Panc1 (cell line): ENCODE measurements at regions not wholly inside any gene's neighbourhood (a gene's known extent, or its start where the extent isn't known, plus 50 kb on each side); places are given as distances from the start of the nearest gene placed in this dataset.

Source experiments
- ATAC-seq: fragments of 200-7000 bp; cut with Tn5 transposase; 2 replicates; pipeline ENCODE4 v1.9.1; 2020; ENCODE audit warnings: mild to moderate bottlenecking, moderate library complexity
- BruUV-seq: library from RNA; stranded (reverse); fragments of 400-500 nt; replicated peaks from 2 replicates; lab custom pipeline; 2021; lab: Mats Ljungman, UMichigan
- CTCF ChIA-PET: fragments of 300-600 bp; sonication (Branson Sonifier 250); formaldehyde crosslinking; loops from one replicate; lab custom pipeline; 2022; ENCODE audit warnings: antibody characterized with exemption; lab: Charles Lee
- POLR2A ChIA-PET: fragments of 300-600 bp; sonication (Branson Sonifier 250); formaldehyde crosslinking; loops from one replicate; lab custom pipeline; 2022; ENCODE audit warnings: antibody characterized with exemption; lab: Charles Lee
- DNase-seq: peaks from one replicate; pipeline ENCODE4 v3.0.0-alpha.2; 2010; ENCODE audit warnings: low read depth, low spot score
- H3K27ac ChIP-seq: 2 replicates; pipeline ENCODE4 v1.5.1; 2011; ENCODE audit warnings: mild to moderate bottlenecking, low read length, inconsistent platforms
- H3K27me3 ChIP-seq: fragments of 200-500 bp; sonication (Bioruptor generic); 2 replicates; pipeline ENCODE4 v1.6.0; 2014; ENCODE audit warnings: low read length, inconsistent platforms; ENCODE audit not compliant: control insufficient read depth, insufficient read depth
- H3K36me3 ChIP-seq: fragments of 200-500 bp; sonication (Bioruptor generic); 2 replicates; pipeline ENCODE4 v1.5.1; 2014; ENCODE audit warnings: inconsistent platforms, mild to moderate bottlenecking, low read length, moderate library complexity; ENCODE audit not compliant: control insufficient read depth, insufficient read depth
- H3K4me1 ChIP-seq: 2 replicates; pipeline ENCODE4 v1.5.1; 2011; ENCODE audit warnings: inconsistent platforms, mild to moderate bottlenecking, low read length, moderate library complexity; ENCODE audit not compliant: control insufficient read depth, insufficient read depth
- H3K4me3 ChIP-seq, 2 experiments: 2 replicates each; pipeline ENCODE4 v1.5.1; 2011 to 2012; ENCODE audit warnings: low read depth in 2 of 2, low read length in 2 of 2, mild to moderate bottlenecking in 2 of 2, inconsistent platforms in 1 of 2, moderate library complexity in 1 of 2
- H3K9me3 ChIP-seq: fragments of 200-500 bp; sonication (Bioruptor generic); 2 replicates; pipeline ENCODE4 v1.5.1; 2014; ENCODE audit warnings: low read depth, mild to moderate bottlenecking, inconsistent platforms, low read length, moderate library complexity; ENCODE audit not compliant: control insufficient read depth, insufficient read depth
- CTCF ChIP-seq: fragments of 450-650 bp; IDR thresholded peaks from 2 replicates; pipeline ENCODE4 v1.5.1; 2017; ENCODE audit warnings: mild to moderate bottlenecking
- POLR2AphosphoS5 ChIP-seq: IDR thresholded peaks from 2 replicates; pipeline ENCODE4 v1.6.1; 2012; ENCODE audit warnings: mild to moderate bottlenecking, low read depth, low read length, moderate library complexity
- REST ChIP-seq, 2 experiments: IDR thresholded peaks; 2 replicates each; pipeline ENCODE4 v1.6.1; 2011 to 2012; ENCODE audit warnings: low read depth in 2 of 2, control low read depth in 1 of 2, low read length in 1 of 2, mild to moderate bottlenecking in 1 of 2, moderate library complexity in 1 of 2; ENCODE audit not compliant: insufficient read depth in 1 of 2
- SIN3A ChIP-seq: IDR thresholded peaks from 2 replicates; pipeline ENCODE4 v1.6.1; 2012; ENCODE audit warnings: low read depth, mild to moderate bottlenecking, low read length, moderate library complexity, borderline replicate concordance; ENCODE audit not compliant: insufficient read depth
- TCF7L2 ChIP-seq: IDR thresholded peaks from 2 replicates; pipeline ENCODE4 v1.6.1; 2011; ENCODE audit warnings: mild to moderate bottlenecking, low read depth, low read length, inconsistent platforms
- in situ Hi-C: cut with HindIII; loops from 2 replicates; pipeline ENCODE4 v1.10.0; 2016; ENCODE audit warnings: low sequenced_read_pairs, low pct_unique_long_range_greater_than_20kb
- intact Hi-C: fragments of 100-400 bp; cut with micrococcal nuclease; formaldehyde crosslinking; loops from one replicate; pipeline ENCODE4 v1.10.0; 2022; ENCODE audit not compliant: unreplicated experiment

- no TSS peak for BruUV-seq
- Histone ChIP-seq H3K9me3 (no peaks in the 10 kb centered on the region), H3K27me3 (no peaks in the 10 kb centered on the region), H3K36me3 (no peaks in the 10 kb centered on the region), H3K27ac (no peak overlapping the region), H3K4me3 (no peak overlapping the region), H3K4me1 (no peaks in the 10 kb centered on the region)
- in situ Hi-C loops (no loop called here), intact Hi-C loops (no loop called here)
- DNase-seq (no peak), ATAC-seq (no peak)
- TF ChIP-seq CTCF (no peak), SIN3A (no peak), POLR2AphosphoS5 (no peak), TCF7L2 (no peak), REST (IDR thresholded peaks at IDR 0.05; ENCODE audit: insufficient read depth in 1 of 2, low read depth in 2 of 2, low read length in 1 of 2) (no peak)
- ChIA-PET CTCF (no interaction called here), POLR2A (interaction anchor here (0.5 kb wide), 1 partner anchor 137 kb away, joined by 3 read pairs; no protein-coding TSS in a partner anchor)
Measured at GRCh38 chr4:89419111-89419695, 111.6 kb upstream of the GPRIN3 start.

- CTCF ChIA-PET, result no interaction called here
- intact Hi-C loops, result no loop called here
- POLR2A ChIA-PET, result no interaction called here
- ATAC-seq (no peak), DNase-seq (no peak)
- no TSS peak for BruUV-seq
- H3K4me1 ChIP-seq, result no peaks in the 10 kb centered on the region
- no peak overlapping the region for H3K27ac ChIP-seq
- TF ChIP-seq REST (IDR thresholded peaks at IDR 0.05; ENCODE audit: insufficient read depth in 1 of 2, low read depth in 2 of 2, low read length in 1 of 2) (no peak), CTCF (no peak), SIN3A (no peak), TCF7L2 (no peak), POLR2AphosphoS5 (no peak)
- H3K36me3 ChIP-seq, result no peaks in the 10 kb centered on the region
- no peaks in the 10 kb centered on the region for H3K27me3 ChIP-seq
- in situ Hi-C loops, result no loop called here
- no peaks in the 10 kb centered on the region for H3K9me3 ChIP-seq
- no peak overlapping the region for H3K4me3 ChIP-seq
Measured at GRCh38 chr4:89416960-89417359, 109.4 kb upstream of the GPRIN3 start.
